SK-N-SH treated with all-trans-retinoic acid at 6 μM for 48 hours (cell line): ENCODE measurements at regions not wholly inside any gene's neighbourhood (a gene's known extent, or its start where the extent isn't known, plus 50 kb on each side); places are given as distances from the start of the nearest gene placed in this dataset.

Experiments used
- ATAC-seq: fragments of 200-7000 bp; cut with Tn5 transposase; 3 replicates; pipeline ENCODE4 v1.9.1; 2020; ENCODE audit warnings: mild to moderate bottlenecking, moderate library complexity
- ARNTL ChIP-seq: fragments of 450-650 bp; formaldehyde crosslinking; IDR thresholded peaks from 2 replicates; pipeline ENCODE4 v1.5.0; 2020; ENCODE audit warnings: low read depth, mild to moderate bottlenecking, moderate library complexity, borderline replicate concordance
- BACH2 ChIP-seq: fragments of 250-450 bp; sonication (Bioruptor Pico); IDR thresholded peaks from 2 replicates; pipeline ENCODE4 v1.9.0; 2021; ENCODE audit warnings: mild to moderate bottlenecking, borderline replicate concordance
- CSDC2 ChIP-seq: fragments of 250-450 bp; sonication (Bioruptor Pico); IDR thresholded peaks from 2 replicates; pipeline ENCODE4 v1.5.0; 2020; ENCODE audit warnings: mild to moderate bottlenecking, moderate library complexity
- ESRRG ChIP-seq: fragments of 250-450 bp; sonication (Bioruptor Pico); IDR thresholded peaks from 2 replicates; pipeline ENCODE4 v1.6.1; 2021; ENCODE audit warnings: mild to moderate bottlenecking
- GLIS3 ChIP-seq: fragments of 250-450 bp; sonication (Bioruptor Pico); IDR thresholded peaks from 2 replicates; pipeline ENCODE4 v1.5.0; 2020; ENCODE audit warnings: mild to moderate bottlenecking, moderate library complexity
- ISL1 ChIP-seq: fragments of 250-450 bp; sonication (Bioruptor Pico); IDR thresholded peaks from 2 replicates; pipeline ENCODE4 v2.1.2; 2022; ENCODE audit warnings: mild to moderate bottlenecking, moderate library complexity
- OSR1 ChIP-seq: fragments of 250-450 bp; sonication (Bioruptor Pico); IDR thresholded peaks from 2 replicates; pipeline ENCODE4 v1.8.0; 2022; ENCODE audit warnings: moderate library complexity, mild to moderate bottlenecking, inconsistent platforms
- PATZ1 ChIP-seq: fragments of 250-450 bp; sonication (Bioruptor Pico); IDR thresholded peaks from 2 replicates; pipeline ENCODE4 v1.8.0; 2020; ENCODE audit warnings: mild to moderate bottlenecking, moderate library complexity, borderline replicate concordance
- PPARA ChIP-seq: fragments of 250-450 bp; sonication (Bioruptor Pico); IDR thresholded peaks from 2 replicates; pipeline ENCODE4 v1.5.0; 2020; ENCODE audit warnings: mild to moderate bottlenecking, borderline replicate concordance
- SNAI2 ChIP-seq: fragments of 250-450 bp; sonication (Bioruptor Pico); IDR thresholded peaks from 2 replicates; pipeline ENCODE4 v1.5.0; 2020; ENCODE audit warnings: mild to moderate bottlenecking, moderate library complexity
- TCF4 ChIP-seq: fragments of 250-450 bp; sonication (Bioruptor Pico); IDR thresholded peaks from 2 replicates; pipeline ENCODE4 v1.8.0; 2021; ENCODE audit warnings: mild to moderate bottlenecking, moderate library complexity, borderline replicate concordance
- TOX ChIP-seq: fragments of 250-450 bp; sonication (Bioruptor Pico); IDR thresholded peaks from 2 replicates; pipeline ENCODE4 v1.8.0; 2021; ENCODE audit warnings: mild to moderate bottlenecking, moderate library complexity, borderline replicate concordance
- ZC3H10 ChIP-seq: fragments of 250-450 bp; sonication (Bioruptor Pico); IDR thresholded peaks from 2 replicates; pipeline ENCODE4 v1.5.1; 2021; ENCODE audit warnings: mild to moderate bottlenecking, moderate library complexity
- ZFP3 ChIP-seq: fragments of 250-450 bp; sonication (Bioruptor Pico); IDR thresholded peaks from 2 replicates; pipeline ENCODE4 v1.5.0; 2020; ENCODE audit warnings: mild to moderate bottlenecking, moderate library complexity
- ZNF565 ChIP-seq: fragments of 450-650 bp; formaldehyde crosslinking; conservative IDR thresholded peaks from 2 replicates; pipeline ENCODE4 v1.5.0; 2020; ENCODE audit warnings: low read depth, mild to moderate bottlenecking, moderate library complexity
- ZNF70 ChIP-seq: fragments of 450-650 bp; formaldehyde crosslinking; IDR thresholded peaks from 2 replicates; pipeline ENCODE4 v1.5.0; 2020; ENCODE audit warnings: mild to moderate bottlenecking, moderate library complexity
- ZNF8 ChIP-seq: fragments of 450-650 bp; formaldehyde crosslinking; IDR thresholded peaks from 2 replicates; pipeline ENCODE4 v1.5.0; 2020; ENCODE audit warnings: mild to moderate bottlenecking, moderate library complexity
- TF ChIP-seq, protein P1 (sequence below): fragments of 250-450 bp; sonication (Bioruptor Pico); IDR thresholded peaks from 2 replicates; pipeline ENCODE4 v1.8.0; 2021; ENCODE audit warnings: low read depth, mild to moderate bottlenecking, moderate library complexity, borderline replicate concordance
- TF ChIP-seq, protein P2 (sequence below): fragments of 250-450 bp; sonication (Bioruptor Pico); IDR thresholded peaks from 2 replicates; pipeline ENCODE4 v1.5.0; 2020; ENCODE audit warnings: mild to moderate bottlenecking, moderate library complexity
- TF ChIP-seq, protein P3 (sequence below): fragments of 250-450 bp; sonication (Bioruptor Pico); IDR thresholded peaks from 2 replicates; pipeline ENCODE4 v1.5.1; 2020; ENCODE audit warnings: low read depth, mild to moderate bottlenecking, moderate library complexity

- no peak for TF ChIP-seq ISL1 (CRISPR knock-in tag)
- no peak for TF ChIP-seq ZFP3 (CRISPR knock-in tag)
- TF ChIP-seq, protein P1, sequence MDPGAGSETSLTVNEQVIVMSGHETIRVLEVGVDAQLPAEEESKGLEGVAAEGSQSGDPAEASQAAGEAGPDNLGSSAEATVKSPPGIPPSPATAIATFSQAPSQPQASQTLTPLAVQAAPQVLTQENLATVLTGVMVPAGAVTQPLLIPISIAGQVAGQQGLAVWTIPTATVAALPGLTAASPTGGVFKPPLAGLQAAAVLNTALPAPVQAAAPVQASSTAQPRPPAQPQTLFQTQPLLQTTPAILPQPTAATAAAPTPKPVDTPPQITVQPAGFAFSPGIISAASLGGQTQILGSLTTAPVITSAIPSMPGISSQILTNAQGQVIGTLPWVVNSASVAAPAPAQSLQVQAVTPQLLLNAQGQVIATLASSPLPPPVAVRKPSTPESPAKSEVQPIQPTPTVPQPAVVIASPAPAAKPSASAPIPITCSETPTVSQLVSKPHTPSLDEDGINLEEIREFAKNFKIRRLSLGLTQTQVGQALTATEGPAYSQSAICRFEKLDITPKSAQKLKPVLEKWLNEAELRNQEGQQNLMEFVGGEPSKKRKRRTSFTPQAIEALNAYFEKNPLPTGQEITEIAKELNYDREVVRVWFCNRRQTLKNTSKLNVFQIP = no peak
- no peak for TF ChIP-seq PPARA (CRISPR knock-in tag)
- TF ChIP-seq GLIS3 (CRISPR knock-in tag) = no peak
- TF ChIP-seq ZNF70 (CRISPR knock-in tag) = no peak
These were observed 224.1 kb upstream of the FAM3C start (continued) for GRCh38 chr7:121620206-121620605.

DNA sequence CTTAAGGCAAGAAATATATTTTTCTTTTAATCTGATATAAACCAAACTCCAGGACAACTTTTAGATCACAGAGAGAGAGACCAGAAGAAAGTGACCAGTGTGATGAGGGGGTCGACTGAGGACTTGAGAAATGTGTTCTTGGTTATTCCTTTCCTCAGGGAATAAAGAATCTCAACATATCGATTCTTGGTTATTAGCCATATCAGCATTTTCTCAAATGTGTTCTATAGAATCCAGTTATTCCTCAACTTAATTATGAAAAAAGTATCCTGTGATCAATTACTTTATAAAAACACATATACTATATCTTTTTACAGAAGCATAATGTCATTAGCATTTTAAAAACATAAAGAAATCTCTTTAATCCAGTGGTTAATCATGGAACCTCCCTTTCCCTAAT lies 222.1 kb upstream of the FAM3C start:
- no peak for ATAC-seq
- TF ChIP-seq ESRRG (CRISPR knock-in tag) (no peak), TOX (CRISPR knock-in tag) (no peak), ZFP3 (CRISPR knock-in tag) (no peak)
- TF ChIP-seq, protein P1 = no peak

- ATAC-seq = no peak
- TF ChIP-seq ZFP3 (CRISPR knock-in tag) = no peak
- TF ChIP-seq ESRRG (CRISPR knock-in tag) = no peak
- no peak for TF ChIP-seq ZNF70 (CRISPR knock-in tag)
- no peak for TF ChIP-seq ISL1 (CRISPR knock-in tag)
- no peak for TF ChIP-seq SNAI2 (CRISPR knock-in tag)
- no peak for TF ChIP-seq ZNF8 (CRISPR knock-in tag)
- no peak for TF ChIP-seq CSDC2 (CRISPR knock-in tag)
- no peak for TF ChIP-seq OSR1
- TF ChIP-seq PATZ1 (CRISPR knock-in tag) = no peak
- TF ChIP-seq BACH2 (CRISPR knock-in tag) = no peak
- TF ChIP-seq PPARA (CRISPR knock-in tag) = no peak
- no peak for TF ChIP-seq TCF4 (CRISPR knock-in tag)
- TF ChIP-seq ARNTL = no peak
- TF ChIP-seq, protein P2, sequence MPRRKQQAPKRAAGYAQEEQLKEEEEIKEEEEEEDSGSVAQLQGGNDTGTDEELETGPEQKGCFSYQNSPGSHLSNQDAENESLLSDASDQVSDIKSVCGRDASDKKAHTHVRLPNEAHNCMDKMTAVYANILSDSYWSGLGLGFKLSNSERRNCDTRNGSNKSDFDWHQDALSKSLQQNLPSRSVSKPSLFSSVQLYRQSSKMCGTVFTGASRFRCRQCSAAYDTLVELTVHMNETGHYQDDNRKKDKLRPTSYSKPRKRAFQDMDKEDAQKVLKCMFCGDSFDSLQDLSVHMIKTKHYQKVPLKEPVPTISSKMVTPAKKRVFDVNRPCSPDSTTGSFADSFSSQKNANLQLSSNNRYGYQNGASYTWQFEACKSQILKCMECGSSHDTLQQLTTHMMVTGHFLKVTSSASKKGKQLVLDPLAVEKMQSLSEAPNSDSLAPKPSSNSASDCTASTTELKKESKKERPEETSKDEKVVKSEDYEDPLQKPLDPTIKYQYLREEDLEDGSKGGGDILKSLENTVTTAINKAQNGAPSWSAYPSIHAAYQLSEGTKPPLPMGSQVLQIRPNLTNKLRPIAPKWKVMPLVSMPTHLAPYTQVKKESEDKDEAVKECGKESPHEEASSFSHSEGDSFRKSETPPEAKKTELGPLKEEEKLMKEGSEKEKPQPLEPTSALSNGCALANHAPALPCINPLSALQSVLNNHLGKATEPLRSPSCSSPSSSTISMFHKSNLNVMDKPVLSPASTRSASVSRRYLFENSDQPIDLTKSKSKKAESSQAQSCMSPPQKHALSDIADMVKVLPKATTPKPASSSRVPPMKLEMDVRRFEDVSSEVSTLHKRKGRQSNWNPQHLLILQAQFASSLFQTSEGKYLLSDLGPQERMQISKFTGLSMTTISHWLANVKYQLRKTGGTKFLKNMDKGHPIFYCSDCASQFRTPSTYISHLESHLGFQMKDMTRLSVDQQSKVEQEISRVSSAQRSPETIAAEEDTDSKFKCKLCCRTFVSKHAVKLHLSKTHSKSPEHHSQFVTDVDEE (CRISPR knock-in tag) = no peak
- TF ChIP-seq, protein P1 = no peak
These were observed 214.1 kb upstream of the FAM3C start for GRCh38 chr7:121610243-121610642.

GRCh38 chr7:121609208-121609607 lies 213.1 kb upstream of the FAM3C start:
- TF ChIP-seq ARNTL (no peak), CSDC2 (CRISPR knock-in tag) (no peak)
- ATAC-seq = no peak

- ATAC-seq = peak; percentile 27; the same call in 1 of the 3 replicates
- no peak for TF ChIP-seq PPARA (CRISPR knock-in tag)
- TF ChIP-seq, protein P1 = no peak
- no peak for TF ChIP-seq OSR1
- TF ChIP-seq, protein P3, sequence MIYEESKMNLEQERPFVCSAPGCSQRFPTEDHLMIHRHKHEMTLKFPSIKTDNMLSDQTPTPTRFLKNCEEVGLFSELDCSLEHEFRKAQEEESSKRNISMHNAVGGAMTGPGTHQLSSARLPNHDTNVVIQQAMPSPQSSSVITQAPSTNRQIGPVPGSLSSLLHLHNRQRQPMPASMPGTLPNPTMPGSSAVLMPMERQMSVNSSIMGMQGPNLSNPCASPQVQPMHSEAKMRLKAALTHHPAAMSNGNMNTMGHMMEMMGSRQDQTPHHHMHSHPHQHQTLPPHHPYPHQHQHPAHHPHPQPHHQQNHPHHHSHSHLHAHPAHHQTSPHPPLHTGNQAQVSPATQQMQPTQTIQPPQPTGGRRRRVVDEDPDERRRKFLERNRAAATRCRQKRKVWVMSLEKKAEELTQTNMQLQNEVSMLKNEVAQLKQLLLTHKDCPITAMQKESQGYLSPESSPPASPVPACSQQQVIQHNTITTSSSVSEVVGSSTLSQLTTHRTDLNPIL (CRISPR knock-in tag) = no peak
- TF ChIP-seq GLIS3 (CRISPR knock-in tag) = no peak
- TF ChIP-seq PATZ1 (CRISPR knock-in tag) = no peak
- TF ChIP-seq ZC3H10 (CRISPR knock-in tag) = no peak
- no peak for TF ChIP-seq ZNF565 (CRISPR knock-in tag)
These were observed 212.7 kb upstream of the FAM3C start for GRCh38 chr7:121608785-121609184.
